ENCODE measurements at regions not wholly inside any gene's neighbourhood (a gene's known extent, or its start where the extent isn't known, plus 50 kb on each side); places are given as distances from the start of the nearest gene placed in this dataset.
"Not testable (repeated sequence)": the region's sequence is repeated elsewhere in the genome, so short reads cannot be mapped to it uniquely, and the experiment has no call there.

DNA sequence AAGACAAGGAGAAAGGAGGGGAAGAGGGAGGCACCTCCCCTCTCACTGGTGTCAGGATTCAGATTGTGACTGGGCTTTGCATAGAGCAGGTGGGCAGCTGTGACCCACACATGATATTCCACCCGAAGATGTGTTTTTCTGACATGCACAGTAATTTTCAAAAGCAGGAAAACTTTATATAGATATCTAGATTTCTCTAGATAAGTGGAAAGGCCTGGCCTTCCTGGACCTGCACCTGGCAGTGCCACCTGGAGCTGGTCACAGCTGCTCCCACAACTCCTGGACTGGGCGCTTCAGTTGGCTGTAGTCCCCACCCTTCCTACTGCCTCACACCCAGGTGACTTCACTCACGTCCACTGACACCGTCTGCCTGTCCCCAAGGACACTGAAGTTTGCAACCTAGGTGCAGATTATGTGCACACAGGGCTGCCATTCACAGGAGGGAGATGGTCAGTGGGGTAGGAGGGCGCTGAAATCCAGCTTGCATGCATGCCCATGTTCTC is 70.4 kb upstream of the PLGLB2 start:
- DNase-seq (ENCODE audit: low read depth in 2 of 2) = not testable (repeated sequence)

DNA sequence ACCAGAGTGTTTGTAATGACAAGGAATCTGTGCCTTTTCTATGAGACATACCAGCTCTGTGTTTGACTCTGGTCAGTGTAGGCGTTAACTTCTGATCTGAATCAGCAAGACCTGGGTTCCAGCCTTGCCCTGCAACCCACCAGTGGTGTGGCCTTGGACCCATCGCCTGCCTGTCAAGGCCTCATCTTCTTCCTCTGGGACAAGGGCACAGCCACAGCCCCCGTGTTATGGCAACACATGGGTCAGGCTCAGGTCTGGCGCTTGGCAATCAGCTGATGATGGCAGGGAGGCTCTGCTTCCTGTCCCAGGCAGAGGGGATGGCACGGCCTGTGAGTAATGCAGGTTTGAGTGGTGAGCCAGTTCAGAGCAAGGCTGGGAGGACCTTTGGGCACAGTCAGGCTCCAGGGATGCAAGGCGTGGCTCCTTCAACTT is 69.1 kb upstream of the PLGLB2 start:
- not testable (repeated sequence) for DNase-seq (ENCODE audit: low read depth in 2 of 2)

DNA sequence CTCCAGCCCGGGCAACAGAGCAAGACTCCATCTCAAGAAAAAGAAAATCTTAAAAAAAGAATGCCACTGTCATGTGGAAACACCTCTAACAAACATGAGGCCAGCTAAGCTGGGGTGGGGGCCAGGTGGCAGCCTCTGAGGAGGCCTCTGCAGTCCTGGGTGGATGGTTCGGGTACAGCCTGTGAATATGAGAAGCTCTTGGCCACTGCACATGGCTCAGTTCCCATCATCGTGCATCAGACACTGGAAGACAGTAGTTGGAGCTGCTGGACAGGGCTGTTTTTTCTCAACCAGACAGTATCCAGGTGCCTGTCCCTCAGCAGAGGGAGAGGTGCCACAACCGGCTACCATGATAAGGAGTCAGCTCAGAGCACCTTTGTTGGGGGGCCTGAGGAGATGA is 67.9 kb upstream of the PLGLB2 start:
- DNase-seq (ENCODE audit: low read depth in 2 of 2) = not testable (repeated sequence)

DNA sequence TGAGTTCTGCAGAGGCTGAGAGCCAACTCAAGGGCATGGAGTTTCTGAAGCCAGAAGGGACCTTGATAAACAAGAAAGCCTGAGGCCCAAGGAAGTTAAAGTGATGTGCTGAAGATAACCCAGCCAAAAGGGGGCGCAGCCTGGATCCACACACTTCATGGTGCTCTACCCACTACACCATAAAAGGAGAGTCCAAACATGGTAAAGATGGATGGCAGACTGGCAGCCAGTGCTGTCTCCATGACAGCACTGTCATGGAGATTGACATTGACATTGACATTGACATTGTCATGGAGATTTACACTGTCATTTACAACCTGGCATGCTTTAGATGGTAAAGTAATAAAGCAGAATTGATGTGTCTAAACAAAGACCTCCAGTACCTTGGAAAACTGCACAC is 67.2 kb upstream of the PLGLB2 start:
- not testable (repeated sequence) for DNase-seq (ENCODE audit: low read depth in 2 of 2)

DNA sequence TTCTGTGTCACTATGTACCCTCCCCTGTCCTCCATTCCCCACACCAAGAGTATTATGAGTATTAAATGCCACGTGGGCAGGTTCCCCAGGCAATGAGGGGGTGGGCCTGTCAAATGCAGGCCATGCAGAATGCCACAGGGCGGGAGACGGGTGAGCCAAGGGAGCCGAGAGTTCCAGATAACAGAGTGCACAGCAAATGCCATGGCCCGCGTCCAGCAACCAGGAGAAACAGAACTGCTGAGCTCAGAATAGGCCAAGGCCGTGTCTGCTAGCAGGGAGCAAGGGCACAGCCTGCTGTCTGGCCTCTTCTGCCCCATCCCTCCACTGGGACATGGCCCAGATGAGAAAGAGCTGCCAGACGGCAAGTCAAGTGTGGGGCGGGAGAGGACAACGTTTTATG is 64.4 kb upstream of the PLGLB2 start:
- DNase-seq (ENCODE audit: low read depth in 2 of 2) = not testable (repeated sequence)

DNA sequence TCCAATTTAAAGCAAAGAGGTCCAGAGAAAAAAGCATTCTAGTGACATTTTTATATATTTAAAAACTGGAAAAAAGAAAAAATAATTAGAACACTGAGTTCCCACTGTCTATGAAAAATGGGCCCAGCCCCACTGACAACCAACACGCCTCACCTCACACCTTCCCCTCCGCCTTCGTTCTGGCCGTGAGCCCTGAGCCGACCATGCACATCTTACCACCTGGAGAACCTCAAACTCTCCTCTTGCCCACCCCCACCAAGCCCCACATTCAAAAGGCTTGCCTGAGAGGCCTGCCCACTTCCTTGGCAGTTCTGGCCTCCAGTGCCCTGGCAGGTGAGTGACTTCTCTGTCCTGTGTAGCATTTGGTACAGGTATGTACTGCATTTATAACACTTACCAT is 63.9 kb upstream of the PLGLB2 start:
- DNase-seq (ENCODE audit: low read depth in 2 of 2) = not testable (repeated sequence)

DNA sequence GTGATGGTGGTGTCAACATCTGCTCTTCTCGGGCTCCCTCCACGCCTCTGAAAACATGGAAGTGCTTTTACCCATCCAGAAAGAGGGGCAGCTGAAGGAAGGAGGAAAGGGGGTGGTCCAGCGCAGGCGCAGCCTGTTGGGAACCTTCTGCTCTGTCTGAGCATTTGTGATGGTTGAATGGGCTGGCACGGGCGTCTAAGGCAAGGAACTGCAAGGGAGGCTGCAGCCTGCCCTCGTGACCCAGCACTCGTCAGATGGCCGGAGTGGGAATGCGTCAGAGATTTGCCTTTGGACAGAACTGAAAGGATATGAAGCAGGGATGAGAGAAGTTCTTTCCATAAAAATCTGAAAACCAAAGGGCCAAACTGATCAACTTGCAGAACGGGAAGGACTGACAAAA is 62.3 kb upstream of the PLGLB2 start:
- DNase-seq (ENCODE audit: low read depth in 2 of 2) = not testable (repeated sequence)

DNA sequence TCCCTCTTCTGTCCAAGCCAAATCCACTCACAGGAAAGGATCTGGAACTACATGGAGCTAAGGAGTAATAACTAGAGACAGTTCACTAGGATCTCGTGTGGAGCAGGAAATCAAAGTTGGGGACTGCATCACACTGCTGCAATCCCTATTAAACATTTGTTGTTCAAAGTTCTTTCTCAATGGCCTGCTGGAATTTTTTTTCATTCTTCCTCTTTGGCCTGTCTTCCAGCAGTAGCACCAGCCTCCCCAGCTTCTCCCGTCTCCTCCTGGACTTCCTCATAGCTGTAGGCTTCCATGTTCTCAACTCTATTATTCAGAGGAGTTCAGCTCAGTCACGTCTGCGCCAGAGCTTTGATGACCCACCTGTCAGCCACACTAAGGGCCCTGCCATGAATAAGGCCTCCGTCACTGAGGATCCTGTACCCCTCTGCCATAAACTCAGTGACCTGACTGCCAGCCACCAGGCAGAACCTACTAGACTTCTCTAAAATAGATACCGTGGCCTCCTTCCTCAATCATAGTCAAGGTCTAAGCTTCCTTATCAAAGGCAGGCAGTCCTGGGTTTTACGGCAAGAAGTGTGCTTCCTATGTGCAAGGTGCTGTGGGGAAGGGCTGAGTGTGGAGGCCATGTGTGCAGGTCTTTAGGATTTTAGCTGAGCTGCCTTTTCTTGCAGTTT is 60.9 kb upstream of the PLGLB2 start:
- DNase-seq (ENCODE audit: low read depth in 2 of 2) = not testable (repeated sequence)

DNA sequence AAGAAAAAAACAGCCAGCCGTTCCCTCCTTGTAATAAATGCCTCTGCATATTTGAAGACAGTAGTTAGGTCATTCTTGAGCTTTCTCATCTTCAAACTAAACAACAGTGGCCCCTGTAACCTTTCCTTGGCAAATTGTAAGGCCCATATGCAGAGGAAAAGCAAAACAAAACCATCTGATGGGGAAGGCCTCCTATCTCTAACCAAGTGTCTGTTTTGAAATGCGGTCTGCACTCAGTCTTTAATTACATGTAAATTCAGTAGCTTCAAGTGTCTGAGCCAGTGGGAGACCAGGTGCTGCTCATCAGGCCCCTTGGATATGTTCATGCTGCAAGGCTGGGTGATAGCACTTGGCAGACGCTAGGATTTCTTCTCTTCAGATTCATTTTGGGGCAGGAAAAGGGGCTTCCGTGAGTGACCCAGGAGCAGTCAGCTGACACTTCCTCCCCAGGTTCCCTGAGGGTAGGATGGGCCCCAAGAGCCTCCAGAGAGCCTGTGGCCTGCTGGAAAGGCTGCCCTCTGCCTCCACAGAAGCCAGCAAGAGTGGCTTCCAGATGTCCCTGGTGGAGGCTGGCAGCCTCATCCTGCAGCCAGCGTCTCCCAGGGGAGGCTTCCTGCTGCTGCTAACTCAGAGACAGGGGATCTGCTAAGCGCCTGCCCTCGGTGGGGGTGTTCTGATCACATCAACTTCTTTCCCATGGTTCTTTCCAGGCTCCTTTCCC is 60.2 kb upstream of the PLGLB2 start:
- DNase-seq (ENCODE audit: low read depth in 2 of 2) = peak; percentile 10 to 11

DNA sequence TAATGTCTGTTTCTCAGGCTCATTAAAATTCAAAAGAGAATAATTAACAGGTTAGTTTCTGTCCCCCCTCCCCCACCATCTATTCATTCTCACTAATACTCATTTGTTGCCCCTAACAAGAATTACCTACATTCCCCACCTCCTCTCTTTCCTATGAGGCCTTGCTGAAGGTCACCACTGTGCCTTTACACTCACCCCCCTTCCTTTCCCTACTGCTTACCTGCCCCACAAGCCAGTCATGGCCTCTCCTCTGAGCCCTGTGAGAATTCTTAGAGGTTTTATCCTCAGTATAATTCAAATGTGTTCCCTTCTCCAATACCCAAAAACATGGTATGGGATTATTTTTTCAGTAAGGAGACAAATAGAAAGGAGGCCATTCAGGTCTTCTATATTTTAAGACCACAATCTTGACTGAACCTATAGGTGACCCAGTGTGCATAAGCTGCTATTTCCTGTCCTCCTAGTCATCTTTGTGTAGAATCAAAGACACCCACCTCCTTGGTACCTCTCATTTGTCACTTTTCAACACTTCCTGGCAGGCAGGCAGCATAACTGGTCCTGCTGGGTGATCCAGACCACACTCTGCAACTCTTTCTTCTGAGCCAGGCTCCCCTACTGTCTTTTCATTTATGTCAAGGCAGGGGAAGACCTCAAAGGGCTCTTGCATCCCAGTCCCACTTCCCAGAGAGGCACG is 55.8 kb upstream of the PLGLB2 start:
- not testable (repeated sequence) for DNase-seq (ENCODE audit: low read depth in 2 of 2)

DNA sequence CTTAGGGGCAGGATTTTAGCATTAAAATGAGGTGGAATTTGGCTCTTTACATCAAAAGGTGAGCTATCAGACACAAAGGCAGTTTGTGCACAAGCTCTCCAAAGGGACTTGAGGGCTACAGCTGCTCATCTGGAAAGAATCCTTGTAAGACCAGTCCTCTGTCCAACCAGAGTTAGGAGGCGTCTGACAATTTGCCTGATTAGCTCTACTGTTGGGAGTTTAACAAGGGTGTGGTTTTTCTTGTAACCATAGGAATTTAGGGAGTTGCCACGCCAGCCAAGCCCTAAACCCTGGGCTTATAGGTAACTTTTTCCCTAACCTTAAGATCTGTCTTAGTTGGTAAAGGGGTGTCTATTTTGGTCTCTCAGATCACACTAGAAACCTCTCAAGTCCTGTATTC is 55.0 kb upstream of the PLGLB2 start:
- DNase-seq (ENCODE audit: low read depth in 2 of 2) = not testable (repeated sequence)

DNA sequence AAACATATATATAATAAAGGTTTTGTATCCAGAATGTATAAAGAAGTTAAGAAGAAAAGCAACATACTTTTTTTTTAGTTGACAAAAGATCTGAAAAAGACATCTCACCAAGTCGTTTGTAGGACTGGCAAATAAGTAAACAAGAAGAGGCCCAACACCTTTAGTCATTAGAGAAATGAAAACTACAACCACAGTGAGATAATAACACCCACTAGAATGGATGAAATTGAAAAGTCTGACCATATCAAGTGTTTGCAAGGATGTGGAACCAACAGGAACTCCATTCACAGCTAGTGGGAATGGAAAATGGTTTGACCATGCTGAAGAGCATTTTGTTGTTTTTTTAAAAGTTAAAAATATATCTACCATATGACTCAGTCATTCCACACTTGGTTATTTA is 54.0 kb upstream of the PLGLB2 start:
- not testable (repeated sequence) for DNase-seq (ENCODE audit: low read depth in 2 of 2)

DNA sequence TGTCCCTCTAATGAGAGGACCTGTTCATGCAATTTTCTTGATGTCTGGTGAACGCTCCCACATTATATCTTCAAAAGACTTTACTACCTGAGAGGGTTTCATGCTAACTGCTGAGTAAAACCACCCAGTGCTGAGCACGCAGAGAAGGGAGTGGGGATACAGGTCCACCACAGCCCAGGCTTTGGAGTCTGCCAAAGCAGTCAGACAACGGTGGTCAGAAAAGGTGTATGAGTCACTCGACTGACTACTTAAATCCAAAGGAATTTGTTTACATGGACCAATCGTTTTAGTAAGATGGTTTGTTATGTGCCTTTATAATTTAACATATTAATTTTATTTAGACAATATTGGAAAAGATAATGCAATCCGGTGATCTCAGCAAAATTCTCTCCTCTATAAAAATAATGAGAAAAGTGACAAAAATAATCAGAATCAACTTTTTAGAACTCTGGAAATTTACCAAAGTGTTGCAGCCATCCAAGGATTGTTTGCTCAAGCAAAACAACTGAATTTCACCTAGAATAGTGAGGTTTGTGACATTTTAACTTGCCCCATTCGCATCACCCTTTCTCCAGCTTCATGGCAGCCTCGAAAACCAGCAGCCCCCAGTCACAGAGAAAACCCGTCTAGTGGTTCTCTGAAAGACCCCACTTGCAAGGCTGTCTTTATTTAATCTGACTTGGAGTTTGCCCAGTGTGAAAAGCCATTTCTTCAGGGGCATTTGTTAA is 52.1 kb upstream of the PLGLB2 start:
- not testable (repeated sequence) for DNase-seq (ENCODE audit: low read depth in 2 of 2)
